HCT116 (cell line): ENCODE measurements at regions not wholly inside any gene's neighbourhood (a gene's known extent, or its start where the extent isn't known, plus 50 kb on each side); places are given as distances from the start of the nearest gene placed in this dataset.
A peak's percentile ranks its signal among the peaks of the same experiment; 100 is the strongest.
"Not testable (repeated sequence)": the region's sequence is repeated elsewhere in the genome, so short reads cannot be mapped to it uniquely, and the experiment has no call there.

ENCODE experiments used
- ATAC-seq: fragments of 200-7000 bp; cut with Tn5 transposase; 2 replicates; pipeline ENCODE4 v1.9.1; 2020; ENCODE audit warnings: mild to moderate bottlenecking, moderate library complexity
- BruUV-seq: library from RNA; stranded (reverse); fragments of 400-500 nt; replicated peaks from 2 replicates; lab custom pipeline; 2021; lab: Mats Ljungman, UMichigan
- CTCF ChIA-PET: fragments of 300-600 bp; sonication (Branson Sonifier 250); formaldehyde crosslinking; loops from one replicate; lab custom pipeline; 2021; ENCODE audit warnings: antibody characterized with exemption; lab: Charles Lee
- POLR2A ChIA-PET: fragments of 300-600, 350-600 bp; sonication (Branson Sonifier 250); formaldehyde crosslinking; loops from one replicate; lab custom pipeline; 2021; ENCODE audit warnings: antibody characterized with exemption; lab: Charles Lee
- RAD21 ChIA-PET, 2 experiments: fragments of 300-600 bp; sonication (Branson Sonifier 250); formaldehyde crosslinking; loops; one replicate each; lab custom pipeline; 2023; ENCODE audit warnings: low total read pairs in 2 of 2; ENCODE audit not compliant: uncharacterized antibody in 2 of 2, unreplicated experiment in 2 of 2, low non-redundant PET in 1 of 2; lab: Charles Lee
- DNase-seq: peaks from one replicate; pipeline ENCODE4 v3.0.0-alpha.2; 2010; ENCODE audit warnings: low read depth, low spot score
- H2AFZ ChIP-seq: fragments of 200-600 bp; shearing (Covaris generic), sonication (generic); 2 replicates; pipeline ENCODE4 v1.6.1; 2017; ENCODE audit warnings: low read depth, mixed run types, mixed read lengths, antibody characterized with exemption, low read length; ENCODE audit not compliant: poor library complexity, severe bottlenecking
- H3K27ac ChIP-seq: 2 replicates; pipeline ENCODE4 v1.5.1; 2012; ENCODE audit warnings: low read depth, low read length
- H3K27me3 ChIP-seq: fragments of 200-600 bp; sonication (generic); 2 replicates; pipeline ENCODE4 v1.6.1; 2016; ENCODE audit warnings: mixed run types, low read length, mixed read lengths; ENCODE audit not compliant: insufficient read depth
- H3K36me3 ChIP-seq, 2 experiments: fragments of 200-500 bp in 1 of 2; fragments of 200-600 bp in 1 of 2; sonication (Bioruptor generic) in 1 of 2; sonication (generic) in 1 of 2; 2 replicates each; pipeline versions ENCODE4 v1.5.1 to v1.6.1; 2014 to 2016; ENCODE audit warnings: low read length in 2 of 2, inconsistent platforms in 1 of 2, mixed read lengths in 1 of 2, mixed run types in 1 of 2; ENCODE audit not compliant: insufficient read depth in 2 of 2, control insufficient read depth in 1 of 2
- H3K4me1 ChIP-seq, 2 experiments: fragments of 200-600 bp in 1 of 2; sonication (generic) in 1 of 2; 2 replicates each; pipeline versions ENCODE4 v1.5.1 to v1.6.1; 2012 to 2017; ENCODE audit warnings: low read length in 2 of 2, inconsistent platforms in 1 of 2, mild to moderate bottlenecking in 1 of 2, mixed read lengths in 1 of 2, mixed run types in 1 of 2, moderate library complexity in 1 of 2; ENCODE audit not compliant: insufficient read depth in 2 of 2, control insufficient read depth in 1 of 2
- H3K4me2 ChIP-seq: fragments of 200-600 bp; sonication (generic); 2 replicates; pipeline ENCODE4 v1.6.1; 2017; ENCODE audit warnings: mixed run types, low read length, mixed read lengths
- H3K4me3 ChIP-seq, 2 experiments: fragments of 200-600 bp in 1 of 2; sonication (generic) in 1 of 2; replicated peaks in 1 of 2; 2 replicates each; pipeline ENCODE4 v1.5.1; 2011 to 2016; ENCODE audit warnings: low read length in 2 of 2, control low read depth in 1 of 2, low read depth in 1 of 2, mild to moderate bottlenecking in 1 of 2, mixed read lengths in 1 of 2, mixed run types in 1 of 2
- H3K79me2 ChIP-seq: fragments of 200-600 bp; sonication (generic); 2 replicates; pipeline ENCODE4 v1.6.1; 2017; ENCODE audit warnings: mild to moderate bottlenecking, mixed run types, low read length, moderate library complexity, mixed read lengths; ENCODE audit not compliant: insufficient read depth
- H3K9ac ChIP-seq: fragments of 200-600 bp; sonication (generic); 2 replicates; pipeline ENCODE4 v1.6.1; 2016; ENCODE audit warnings: low read length, mixed read lengths
- H3K9me2 ChIP-seq: fragments of 200-600 bp; sonication (generic), shearing (Covaris generic); 2 replicates; pipeline ENCODE4 v1.6.1; 2017; ENCODE audit warnings: mixed run types, mild to moderate bottlenecking, moderate library complexity; ENCODE audit not compliant: insufficient read depth
- H3K9me3 ChIP-seq, 2 experiments: fragments of 200-500 bp in 1 of 2; fragments of 200-600 bp in 1 of 2; sonication (Bioruptor generic) in 1 of 2; sonication (generic) in 1 of 2; 2 replicates each; pipeline ENCODE4 v1.6.1; 2014 to 2017; ENCODE audit warnings: low read length in 2 of 2, mixed read lengths in 2 of 2, inconsistent platforms in 1 of 2, low read depth in 1 of 2, mild to moderate bottlenecking in 1 of 2, mixed run types in 1 of 2, moderate library complexity in 1 of 2; ENCODE audit not compliant: control insufficient read depth in 1 of 2, insufficient read depth in 1 of 2
- H4K20me1 ChIP-seq: fragments of 200-600 bp; sonication (generic), shearing (Covaris generic); 2 replicates; pipeline ENCODE4 v1.6.1; 2017; ENCODE audit warnings: mixed run types, mild to moderate bottlenecking, moderate library complexity; ENCODE audit not compliant: insufficient read depth
- EGR1 ChIP-seq: IDR thresholded peaks from 2 replicates; pipeline ENCODE4 v1.6.1; 2012; ENCODE audit warnings: low read depth
- ELF1 ChIP-seq: IDR thresholded peaks from 2 replicates; pipeline ENCODE4 v1.6.1; 2012; ENCODE audit warnings: low read depth, borderline replicate concordance
- EZH2phosphoT487 ChIP-seq: fragments of 200-600 bp; IDR thresholded peaks from 2 replicates; pipeline ENCODE4 v1.6.1; 2018; ENCODE audit warnings: antibody characterized with exemption, borderline replicate concordance
- REST ChIP-seq: IDR thresholded peaks from 2 replicates; pipeline ENCODE4 v1.6.1; 2012; ENCODE audit warnings: low read depth
- SIN3A ChIP-seq: IDR thresholded peaks from 2 replicates; pipeline ENCODE4 v1.6.1; 2012; ENCODE audit warnings: low read depth
- TCF7L2 ChIP-seq: IDR thresholded peaks from 2 replicates; pipeline ENCODE4 v1.7.0; 2011; ENCODE audit warnings: borderline replicate concordance, inconsistent platforms; ENCODE audit not compliant: insufficient read depth, insufficient read length; ENCODE audit errors: extremely low read depth
- YY1 ChIP-seq: IDR thresholded peaks from 2 replicates; pipeline ENCODE4 v1.6.1; 2011; ENCODE audit warnings: low read length, low read depth, moderate library complexity, mild to moderate bottlenecking; ENCODE audit not compliant: insufficient replicate concordance; ENCODE audit errors: extremely low read depth
- ZBTB33 ChIP-seq: IDR thresholded peaks from 2 replicates; pipeline ENCODE4 v1.6.1; 2011; ENCODE audit warnings: mild to moderate bottlenecking, low read length, moderate library complexity; ENCODE audit not compliant: insufficient replicate concordance; ENCODE audit errors: extremely low read depth
- intact Hi-C: fragments of 100-400 bp; cut with micrococcal nuclease; formaldehyde crosslinking; loops from 2 replicates; pipeline ENCODE4 v1.10.0; 2022

GRCh38 chr10:46787321-46787615 lies 124.0 kb upstream of the PTPN20 start:
- no peaks in the 10 kb centered on the region for H4K20me1 ChIP-seq
- H3K9me2 ChIP-seq: no peaks in the 10 kb centered on the region
- no peaks in the 10 kb centered on the region for H3K36me3 ChIP-seq
- intact Hi-C loops: no loop called here
- peak overlapping the region; percentile 70 for H3K27ac ChIP-seq
- peak overlapping the region; percentile 61 for H2AFZ ChIP-seq
- H3K27me3 ChIP-seq: no peaks in the 10 kb centered on the region
- peak overlapping the region; percentile 81 for H3K4me2 ChIP-seq
- no peak for DNase-seq
- peak overlapping the region; percentile 64 to 73 for H3K4me3 ChIP-seq
- ChIA-PET RAD21 (no interaction called here), CTCF (no interaction called here), POLR2A (no interaction called here)
- TF ChIP-seq EGR1: no peak
- no peak for TF ChIP-seq YY1
- TF ChIP-seq SIN3A: no peak
- TF ChIP-seq EZH2phosphoT487: no peak
- no peak for TF ChIP-seq ELF1
- no peak for TF ChIP-seq ZBTB33
- TF ChIP-seq REST: no peak
- no peak for TF ChIP-seq TCF7L2
- H3K4me1 ChIP-seq: no peaks in the 10 kb centered on the region
- H3K79me2 ChIP-seq: no peaks in the 10 kb centered on the region
- ATAC-seq: peak; percentile 10; the same call in 1 of the 2 replicates
- H3K9me3 ChIP-seq: no peaks in the 10 kb centered on the region
- H3K9ac ChIP-seq: peak overlapping the region; percentile 73
- no TSS peak for BruUV-seq

GRCh38 chr10:46792657-46793357 lies 118.4 kb upstream of the PTPN20 start:
- POLR2A ChIA-PET, H3K4me2 ChIP-seq, H3K27ac ChIP-seq, CTCF ChIA-PET, H3K9me3 ChIP-seq, BruUV-seq, H3K9ac ChIP-seq, H3K4me1 ChIP-seq, ATAC-seq, H4K20me1 ChIP-seq, H3K27me3 ChIP-seq, H3K36me3 ChIP-seq, H2AFZ ChIP-seq, H3K9me2 ChIP-seq, intact Hi-C loops, H3K4me3 ChIP-seq, RAD21 ChIA-PET, DNase-seq, H3K79me2 ChIP-seq: not testable (repeated sequence)
